Hepatocyte (in vitro differentiated cells): ENCODE measurements at regions not wholly inside any gene's neighbourhood (a gene's known extent, or its start where the extent isn't known, plus 50 kb on each side); places are given as distances from the start of the nearest gene placed in this dataset.

Source experiments
- CTCF ChIP-seq: fragments of 200-600 bp; sonication (generic); IDR thresholded peaks from 2 replicates; pipeline ENCODE4 v1.5.1; 2016; ENCODE audit warnings: antibody characterized with exemption, mild to moderate bottlenecking; ENCODE audit not compliant: poor library complexity
- EZH2 ChIP-seq: fragments of 200-600 bp; sonication (generic); IDR thresholded peaks from 2 replicates; pipeline ENCODE4 v1.6.1; 2016; ENCODE audit warnings: antibody characterized with exemption, mild to moderate bottlenecking, borderline replicate concordance
- EZH2phosphoT487 ChIP-seq: fragments of 200-600 bp; sonication (generic); IDR thresholded peaks from one replicate; pipeline ENCODE4 v1.6.1; 2018; ENCODE audit warnings: antibody characterized with exemption, mild to moderate bottlenecking, low read depth, moderate library complexity; ENCODE audit not compliant: unreplicated experiment, severe bottlenecking

- TF ChIP-seq CTCF: no peak
- TF ChIP-seq EZH2: no peak
- TF ChIP-seq EZH2phosphoT487: no peak
Measured at GRCh38 chrX:15971696-15972095, 117.1 kb upstream of the AP1S2 start.
